Neural cell (in vitro differentiated cells): ENCODE measurements at regions not wholly inside any gene's neighbourhood (a gene's known extent, or its start where the extent isn't known, plus 50 kb on each side); places are given as distances from the start of the nearest gene placed in this dataset.

Source experiments
- H2AFZ ChIP-seq: fragments of 200-600, 300-800 bp; sonication (generic), shearing (Covaris generic); 2 replicates; pipeline ENCODE4 v1.6.0; 2014; ENCODE audit warnings: low read depth, mild to moderate bottlenecking, antibody characterized with exemption, low read length, moderate library complexity
- H3F3A ChIP-seq: fragments of 200-600 bp; shearing (Covaris generic); 2 replicates; pipeline ENCODE4 v1.6.1; 2016; ENCODE audit warnings: mild to moderate bottlenecking, moderate library complexity, mixed read lengths, antibody characterized with exemption, low read length; ENCODE audit not compliant: insufficient read depth, poor library complexity, severe bottlenecking
- H3K27ac ChIP-seq: fragments of 200-600, 300-800 bp; sonication (generic), shearing (Covaris generic); 2 replicates; pipeline ENCODE4 v1.5.1; 2014; ENCODE audit warnings: mild to moderate bottlenecking, low read length, moderate library complexity
- H3K27me3 ChIP-seq: fragments of 300-800, 200-600 bp; sonication (generic), shearing (Covaris generic); 2 replicates; pipeline ENCODE4 v1.6.0; 2014; ENCODE audit warnings: mild to moderate bottlenecking, low read depth, low read length, moderate library complexity; ENCODE audit not compliant: insufficient read depth
- H3K36me3 ChIP-seq: fragments of 300-800, 200-600 bp; sonication (generic), shearing (Covaris generic); 2 replicates; pipeline ENCODE4 v1.5.1; 2014; ENCODE audit warnings: mild to moderate bottlenecking, antibody characterized with exemption, low read length, moderate library complexity; ENCODE audit not compliant: insufficient read depth
- H3K4me2 ChIP-seq: fragments of 300-800, 200-600 bp; sonication (generic), shearing (Covaris generic); 2 replicates; pipeline ENCODE4 v1.6.0; 2014; ENCODE audit warnings: mild to moderate bottlenecking, low read length
- H3K4me3 ChIP-seq: fragments of 300-800, 200-600 bp; sonication (generic), shearing (Covaris generic); 2 replicates; pipeline ENCODE4 v1.5.1; 2014; ENCODE audit warnings: mild to moderate bottlenecking, low read length, moderate library complexity
- H3K79me2 ChIP-seq: fragments of 200-600 bp; shearing (Covaris generic); replicated peaks from 2 replicates; pipeline ENCODE4 v1.6.0; 2014; ENCODE audit warnings: mild to moderate bottlenecking, low read length, moderate library complexity; ENCODE audit not compliant: insufficient read depth
- H3K9ac ChIP-seq: fragments of 300-800, 200-600 bp; sonication (generic), shearing (Covaris generic); 2 replicates; pipeline ENCODE4 v1.6.1; 2016; ENCODE audit warnings: mild to moderate bottlenecking, low read length, mixed read lengths
- H3K9me2 ChIP-seq: fragments of 200-600 bp; shearing (Covaris generic); 2 replicates; pipeline ENCODE4 v1.6.1; 2016; ENCODE audit warnings: mild to moderate bottlenecking, low read length, mixed read lengths; ENCODE audit not compliant: insufficient read depth
- H3K9me3 ChIP-seq: fragments of 200-600, 300-800 bp; sonication (generic), shearing (Covaris generic); 2 replicates; pipeline ENCODE4 v1.6.1; 2016; ENCODE audit warnings: mild to moderate bottlenecking, mixed run types, low read length, moderate library complexity, mixed read lengths
- H4K20me1 ChIP-seq: fragments of 200-600 bp; shearing (Covaris generic); 2 replicates; pipeline ENCODE4 v1.6.1; 2016; ENCODE audit warnings: mild to moderate bottlenecking, mixed run types; ENCODE audit not compliant: insufficient read depth
- CTCF ChIP-seq: fragments of 450-650 bp; IDR thresholded peaks from 2 replicates; pipeline ENCODE4 v1.5.1; 2014; ENCODE audit warnings: antibody characterized with exemption, mild to moderate bottlenecking, moderate library complexity; ENCODE audit not compliant: poor library complexity, severe bottlenecking
- EP300 ChIP-seq: fragments of 450-650 bp; conservative IDR thresholded peaks from 2 replicates; pipeline ENCODE4 v1.6.1; 2014; ENCODE audit warnings: antibody characterized with exemption, mild to moderate bottlenecking, moderate library complexity; ENCODE audit not compliant: poor library complexity, severe bottlenecking
- EZH2 ChIP-seq: fragments of 200-600, 300-800 bp; shearing (Covaris generic), sonication (generic); IDR thresholded peaks from 2 replicates; pipeline ENCODE4 v1.6.1; 2014; ENCODE audit warnings: antibody characterized with exemption, low read length, borderline replicate concordance, mild to moderate bottlenecking; ENCODE audit not compliant: insufficient read depth, poor library complexity, severe bottlenecking
- MXI1 ChIP-seq: fragments of 450-650 bp; conservative IDR thresholded peaks from 2 replicates; pipeline ENCODE4 v1.6.1; 2014; ENCODE audit warnings: antibody characterized with exemption, mild to moderate bottlenecking; ENCODE audit not compliant: poor library complexity, severe bottlenecking
- POLR2AphosphoS5 ChIP-seq: IDR thresholded peaks from 2 replicates; pipeline ENCODE4 v1.6.1; 2012
- RAD21 ChIP-seq: fragments of 450-650 bp; conservative IDR thresholded peaks from 2 replicates; pipeline ENCODE4 v1.6.1; 2014; ENCODE audit warnings: antibody characterized with exemption, mild to moderate bottlenecking, moderate library complexity
- REST ChIP-seq: IDR thresholded peaks from 2 replicates; pipeline ENCODE4 v1.6.1; 2012; ENCODE audit warnings: borderline replicate concordance
- SMC3 ChIP-seq: fragments of 450-650 bp; conservative IDR thresholded peaks from 2 replicates; pipeline ENCODE4 v1.6.1; 2014; ENCODE audit warnings: antibody characterized with exemption, mild to moderate bottlenecking, moderate library complexity; ENCODE audit not compliant: poor library complexity
- TAF1 ChIP-seq: IDR thresholded peaks from 2 replicates; pipeline ENCODE4 v1.6.1; 2012; ENCODE audit warnings: low read depth

- H4K20me1 ChIP-seq: no peaks in the 10 kb centered on the region
- H3K4me3 ChIP-seq: no peak overlapping the region
- no peaks in the 10 kb centered on the region for H3K79me2 ChIP-seq
- H3K27me3 ChIP-seq: no peaks in the 10 kb centered on the region
- no peaks in the 10 kb centered on the region for H3K36me3 ChIP-seq
- no peak overlapping the region for H3K4me2 ChIP-seq
- no peak for TF ChIP-seq EZH2
- no peak for TF ChIP-seq MXI1
- no peak for TF ChIP-seq EP300
- TF ChIP-seq RAD21: no peak
- TF ChIP-seq POLR2AphosphoS5: no peak
- TF ChIP-seq SMC3: no peak
- no peak for TF ChIP-seq REST
- TF ChIP-seq TAF1: no peak
- TF ChIP-seq CTCF: no peak
- no peak overlapping the region for H3K9ac ChIP-seq
- H3K9me2 ChIP-seq: no peaks in the 10 kb centered on the region
- no peak overlapping the region for H3K27ac ChIP-seq
- H3F3A ChIP-seq: no peaks in the 10 kb centered on the region
- no peak overlapping the region for H2AFZ ChIP-seq
- H3K9me3 ChIP-seq: no peaks in the 10 kb centered on the region
Measured at GRCh38 chr2:142300517-142300916, 169.7 kb upstream of the LRP1B start.

GRCh38 chr2:142299021-142299420 is 168.2 kb upstream of the LRP1B start:
- Histone ChIP-seq H3K4me3 (no peak overlapping the region), H3K9me2 (no peaks in the 10 kb centered on the region), H2AFZ (no peak overlapping the region), H3F3A (no peaks in the 10 kb centered on the region), H3K36me3 (no peaks in the 10 kb centered on the region), H3K9me3 (no peaks in the 10 kb centered on the region), H3K9ac (no peak overlapping the region), H3K4me2 (no peak overlapping the region), H3K79me2 (no peaks in the 10 kb centered on the region), H3K27ac (no peak overlapping the region), H4K20me1 (no peaks in the 10 kb centered on the region), H3K27me3 (no peaks in the 10 kb centered on the region)
- TF ChIP-seq EP300 (no peak), MXI1 (no peak), REST (no peak), POLR2AphosphoS5 (no peak), EZH2 (no peak), TAF1 (no peak), SMC3 (no peak), CTCF (no peak), RAD21 (no peak)
